Gastroesophageal sphincter (tissue), 3 donors: ENCODE measurements at regions not wholly inside any gene's neighbourhood (a gene's known extent, or its start where the extent isn't known, plus 50 kb on each side); places are given as distances from the start of the nearest gene placed in this dataset.

Source experiments
- CTCF ChIP-seq, 4 experiments: fragments of 200-600 bp in 2 of 4; fragments of 450-650 bp in 2 of 4; sonication (generic) in 1 of 4; IDR thresholded peaks; one replicate each; pipeline ENCODE4 v1.5.1; 2017 to 2019; ENCODE audit warnings: antibody characterized with exemption in 4 of 4, mild to moderate bottlenecking in 2 of 4, moderate library complexity in 2 of 4
- POLR2A ChIP-seq, 2 donors: fragments of 450-650 bp; IDR thresholded peaks; one replicate each; pipeline ENCODE4 v1.6.1; 2017; ENCODE audit warnings: antibody characterized with exemption in 2 of 2, mild to moderate bottlenecking in 2 of 2, moderate library complexity in 1 of 2
- POLR2AphosphoS5 ChIP-seq: sonication (generic); formaldehyde crosslinking; IDR thresholded peaks from one replicate; pipeline ENCODE4 v1.6.1; 2017; ENCODE audit warnings: antibody characterized with exemption

- TF ChIP-seq CTCF (IDR thresholded peaks at IDR 0.05), result peak; percentile 36 to 88 (median 60)
- no peak for TF ChIP-seq POLR2A (IDR thresholded peaks at IDR 0.05)
- no peak for TF ChIP-seq POLR2AphosphoS5
Observed at GRCh38 chr14:59028476-59029202, 159.8 kb upstream of the DAAM1 start.
